HFF-Myc (cell line): ENCODE measurements at regions not wholly inside any gene's neighbourhood (a gene's known extent, or its start where the extent isn't known, plus 50 kb on each side); places are given as distances from the start of the nearest gene placed in this dataset.

Experiments
- DNase-seq: peaks from one replicate; pipeline ENCODE4 v3.0.0-alpha.2; 2011; ENCODE audit warnings: low read depth; ENCODE audit errors: extremely low read depth
- H3K4me3 ChIP-seq: replicated peaks from 2 replicates; pipeline ENCODE4 v1.5.1; 2011; ENCODE audit warnings: low read depth, mild to moderate bottlenecking, control low read depth, low read length
- CTCF ChIP-seq: IDR thresholded peaks from 2 replicates; pipeline ENCODE4 v1.5.1; 2012; ENCODE audit warnings: mild to moderate bottlenecking, low read depth, low read length, control low read depth; ENCODE audit errors: missing control alignments

GRCh38 chr7:55274156-55274555 is 91.0 kb upstream of the LANCL2 start:
- H3K4me3 ChIP-seq, result no peak overlapping the region
- no peak for DNase-seq
- TF ChIP-seq CTCF, result no peak

- no peak overlapping the region for H3K4me3 ChIP-seq
- TF ChIP-seq CTCF, result no peak
- DNase-seq, result no peak
Observed at GRCh38 chr7:55275291-55276200, 89.6 kb upstream of the LANCL2 start.

GRCh38 chr7:55276572-55277295 is 88.4 kb upstream of the LANCL2 start:
- no peak for DNase-seq
- no peak for TF ChIP-seq CTCF
- H3K4me3 ChIP-seq, result no peak overlapping the region

- TF ChIP-seq CTCF, result no peak
- H3K4me3 ChIP-seq, result no peak overlapping the region
- DNase-seq, result no peak
Observed at GRCh38 chr7:55277916-55278315, 87.2 kb upstream of the LANCL2 start.

- no peak overlapping the region for H3K4me3 ChIP-seq
- TF ChIP-seq CTCF, result no peak
- DNase-seq, result no peak
Observed at GRCh38 chr7:55278321-55278720, 86.8 kb upstream of the LANCL2 start.

- H3K4me3 ChIP-seq, result no peak overlapping the region
- TF ChIP-seq CTCF, result no peak
- no peak for DNase-seq
Observed at GRCh38 chr7:55279080-55279845, 85.9 kb upstream of the LANCL2 start.
